ENCODE measurements at regions not wholly inside any gene's neighbourhood (a gene's known extent, or its start where the extent isn't known, plus 50 kb on each side); places are given as distances from the start of the nearest gene placed in this dataset.
"Not testable (repeated sequence)": the region's sequence is repeated elsewhere in the genome, so short reads cannot be mapped to it uniquely, and the experiment has no call there.

GRCh38 chr4:33831442-33832066 is 2412.8 kb downstream of the ARAP2 start:
- no peak for DNase-seq

GRCh38 chr4:33835764-33836163 is 2408.6 kb downstream of the ARAP2 start:
- not testable (repeated sequence) for DNase-seq

GRCh38 chr4:33837043-33837838 is 2407.1 kb downstream of the ARAP2 start:
- DNase-seq = no peak

GRCh38 chr4:33841120-33841519 is 2403.2 kb downstream of the ARAP2 start:
- no peak for DNase-seq

- no peak for DNase-seq
Measured at GRCh38 chr4:33850371-33850902, 2393.9 kb downstream of the ARAP2 start.

GRCh38 chr4:33853670-33854069 is 2390.6 kb downstream of the ARAP2 start:
- not testable (repeated sequence) for DNase-seq

GRCh38 chr4:33864290-33864859 is 2379.9 kb downstream of the ARAP2 start:
- no peak for DNase-seq

- no peak for DNase-seq
Measured at GRCh38 chr4:33873791-33874190, 2370.5 kb downstream of the ARAP2 start.

GRCh38 chr4:33878710-33879109 is 2365.6 kb downstream of the ARAP2 start:
- no peak for DNase-seq

- no peak for DNase-seq
Measured at GRCh38 chr4:33881176-33881575, 2363.1 kb downstream of the ARAP2 start.

- DNase-seq = no peak
Measured at GRCh38 chr4:33882246-33882990, 2361.9 kb downstream of the ARAP2 start.

- DNase-seq = no peak
Measured at GRCh38 chr4:33883111-33883510, 2361.2 kb downstream of the ARAP2 start.

- no peak for DNase-seq
Measured at GRCh38 chr4:33886356-33886755, 2358.0 kb downstream of the ARAP2 start.

GRCh38 chr4:33890841-33891240 is 2353.5 kb downstream of the ARAP2 start:
- DNase-seq = no peak

- DNase-seq = no peak
Measured at GRCh38 chr4:33911959-33912358, 2332.4 kb downstream of the ARAP2 start.

- DNase-seq = no peak
Measured at GRCh38 chr4:33914386-33914785, 2329.9 kb downstream of the ARAP2 start.

- DNase-seq = no peak
Measured at GRCh38 chr4:33923469-33923868, 2320.8 kb downstream of the ARAP2 start.

GRCh38 chr4:33924239-33924638 is 2320.1 kb downstream of the ARAP2 start:
- no peak for DNase-seq

GRCh38 chr4:33924811-33925210 is 2319.5 kb downstream of the ARAP2 start:
- DNase-seq = no peak

- DNase-seq = no peak
Measured at GRCh38 chr4:33930497-33930896, 2313.8 kb downstream of the ARAP2 start.

GRCh38 chr4:33931026-33931425 is 2313.3 kb downstream of the ARAP2 start:
- no peak for DNase-seq

- DNase-seq = no peak
Measured at GRCh38 chr4:33940281-33940680, 2304.0 kb downstream of the ARAP2 start.

- DNase-seq = no peak
Measured at GRCh38 chr4:33941854-33942253, 2302.5 kb downstream of the ARAP2 start.
